GM10266 (cell line): ENCODE measurements at regions not wholly inside any gene's neighbourhood (a gene's known extent, or its start where the extent isn't known, plus 50 kb on each side); places are given as distances from the start of the nearest gene placed in this dataset.

ENCODE experiments used
- DNase-seq: peaks from one replicate; pipeline ENCODE4 v3.0.0; 2012; ENCODE audit errors: extremely low spot score
- CTCF ChIP-seq: IDR thresholded peaks from 2 replicates; pipeline ENCODE4 v1.5.1; 2012; ENCODE audit warnings: mild to moderate bottlenecking, low read depth; ENCODE audit not compliant: control insufficient read depth, insufficient read depth; ENCODE audit errors: missing control alignments

GRCh38 chr9:90961375-90961774, 159.8 kb downstream of the SYK start:
- no peak for DNase-seq

DNA sequence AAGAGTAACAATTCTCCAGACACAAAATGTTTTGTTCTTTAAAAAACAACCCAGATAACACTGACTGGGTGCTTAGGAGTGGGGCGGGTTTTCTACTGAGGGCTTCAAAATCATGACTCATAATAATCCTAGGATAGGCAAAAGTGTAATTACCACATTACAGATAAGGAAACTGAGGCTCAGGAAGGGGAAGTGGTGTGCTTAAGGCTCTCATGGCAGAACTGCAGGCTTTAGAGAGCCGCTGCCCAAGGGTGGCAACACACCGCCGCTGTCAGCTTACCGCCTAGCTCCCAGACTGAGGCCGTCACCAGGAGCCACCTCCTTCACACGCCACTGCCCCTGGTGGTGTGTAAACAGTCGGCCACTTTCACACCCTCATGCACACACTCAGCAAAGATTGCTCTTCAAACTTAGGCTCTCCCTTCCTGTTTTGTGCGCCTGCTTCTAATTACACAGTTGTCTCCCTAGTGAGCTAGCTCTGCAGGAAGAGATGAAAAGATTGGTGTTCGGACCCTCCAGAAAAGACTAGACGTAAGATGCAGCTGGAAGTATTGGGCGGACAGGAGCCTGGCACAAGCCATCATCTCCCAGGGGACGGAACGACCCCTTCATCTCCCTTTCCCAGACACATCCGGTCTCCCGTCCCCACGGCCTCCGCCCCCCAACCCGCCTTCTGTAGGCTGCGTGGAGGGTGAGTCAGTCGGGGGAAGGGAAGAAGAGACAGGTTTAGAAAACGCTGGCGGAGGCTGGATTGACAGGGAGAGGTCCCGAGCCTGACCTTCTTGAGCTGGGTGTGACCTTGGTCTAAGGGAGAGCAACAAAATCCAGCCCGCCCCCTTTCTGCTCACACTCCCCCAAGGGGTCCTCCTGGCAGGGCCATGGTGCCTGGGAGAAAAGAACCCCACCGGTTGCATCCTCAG, 162.7 kb downstream of the SYK start:
- no peak for TF ChIP-seq CTCF

More at GRCh38 chr9:90961375-90961774, 159.8 kb downstream of the SYK start:
- TF ChIP-seq CTCF = no peak

GRCh38 chr9:90965226-90966030, 163.8 kb downstream of the SYK start:
- DNase-seq = no peak
- TF ChIP-seq CTCF = no peak

More for the DNA sequence above, 162.7 kb downstream of the SYK start:
- DNase-seq = no peak

DNA sequence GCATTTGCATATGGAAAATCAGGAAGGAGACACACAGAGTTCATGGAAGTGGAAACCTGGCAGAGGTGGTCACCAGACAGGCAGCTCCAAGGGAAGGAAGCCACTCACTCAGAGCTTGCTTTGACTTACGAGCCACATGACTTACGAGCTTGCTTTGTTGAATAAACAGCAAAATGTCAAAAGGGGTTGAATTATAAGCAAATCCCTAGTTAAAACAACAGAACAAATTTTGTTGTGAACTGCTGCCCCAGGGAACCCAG, 164.3 kb downstream of the SYK start:
- no peak for DNase-seq
- TF ChIP-seq CTCF = no peak

GRCh38 chr9:90966480-90967144, 165.0 kb downstream of the SYK start:
- no peak for TF ChIP-seq CTCF
- DNase-seq = no peak

DNA sequence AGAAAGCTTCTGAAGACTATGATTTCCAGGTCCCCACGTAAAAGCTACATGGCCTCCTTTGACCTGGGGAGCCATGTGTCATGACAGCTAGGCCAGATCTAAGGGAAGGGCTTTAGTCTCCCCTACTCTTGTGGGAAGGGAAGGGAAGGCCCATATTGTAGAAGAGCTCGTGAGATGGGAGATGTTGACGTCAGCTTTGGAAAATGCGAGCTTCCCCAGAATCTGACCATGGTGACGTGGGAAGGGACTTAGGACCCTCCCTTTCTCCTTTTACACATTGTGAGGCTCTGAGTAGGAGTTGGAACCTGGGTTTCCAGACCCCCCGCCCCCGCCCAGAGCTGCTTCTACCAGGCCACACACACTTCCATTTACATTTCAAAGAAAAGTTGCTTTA, 165.5 kb downstream of the SYK start:
- TF ChIP-seq CTCF = no peak
- DNase-seq = no peak

DNA sequence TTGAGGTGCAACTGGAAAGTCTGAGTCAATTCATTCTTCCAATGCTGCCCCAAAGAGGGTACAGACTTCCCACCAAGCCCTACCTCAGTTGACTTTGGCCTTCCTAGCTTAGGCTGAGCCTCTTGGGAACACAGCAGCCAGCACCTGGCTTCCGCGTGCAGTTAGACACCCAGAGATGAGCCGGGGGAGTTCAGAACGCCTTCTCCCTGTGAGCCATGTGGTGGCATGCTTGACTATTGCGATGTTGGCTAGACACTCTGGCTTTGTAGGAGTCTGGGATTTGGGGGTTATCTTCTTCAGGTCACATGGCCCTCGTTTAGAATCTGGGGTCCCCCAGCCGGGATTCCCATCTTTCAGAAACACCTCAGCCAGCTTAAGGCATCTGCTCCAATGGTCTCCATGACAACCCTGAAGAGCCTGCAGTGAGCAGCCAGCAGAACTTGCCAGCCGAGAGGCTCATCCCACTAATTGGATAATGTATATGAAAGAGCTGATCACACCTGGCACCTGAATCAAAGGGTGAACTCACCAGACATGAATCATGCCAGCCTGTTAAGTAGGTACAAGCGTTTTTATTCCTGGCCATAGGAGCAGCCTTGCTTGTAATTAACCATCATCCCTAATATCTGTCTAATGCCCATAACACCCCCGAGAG, 167.5 kb downstream of the SYK start:
- TF ChIP-seq CTCF = no peak
- DNase-seq = no peak
